K562 (cell line): ENCODE measurements at regions not wholly inside any gene's neighbourhood (a gene's known extent, or its start where the extent isn't known, plus 50 kb on each side); places are given as distances from the start of the nearest gene placed in this dataset.

Experiments
- ATAC-seq: fragments of 200-7000 bp; cut with Tn5 transposase; 3 replicates; pipeline ENCODE4 v1.9.1; 2020; ENCODE audit warnings: moderate library complexity
- BruUV-seq: library from RNA; stranded (reverse); fragments of 400-500 nt; replicated peaks from 2 replicates; lab custom pipeline; 2021; lab: Mats Ljungman, UMichigan
- CTCF ChIA-PET: fragments of 300-600 bp; formaldehyde crosslinking; extraction: SDS; loops from one replicate; lab custom pipeline; 2021; ENCODE audit warnings: low intra/inter-chr PET ratio; lab: Yijun Ruan, JAX
- POLR2A ChIA-PET: fragments of 300-600, 350-650 bp; sonication (Branson Sonifier 250); formaldehyde crosslinking; extraction: SDS; loops from one replicate; lab custom pipeline; 2021; ENCODE audit warnings: antibody characterized with exemption, inconsistent platforms; lab: Yijun Ruan, JAX
- DNase-seq, 4 experiments: peaks; one replicate each; pipeline versions ENCODE4 v3.0.0 to v3.0.0-alpha.2; 2011 to 2018; ENCODE audit warnings: low spot score in 3 of 4, mixed read lengths in 3 of 4; ENCODE audit errors: extremely low read depth in 1 of 4
- FAIRE-seq: peaks from 2 replicates; lab custom pipeline; 2011; peaks lifted over from hg19 to GRCh38; lab: Jason Lieb, UNC
- H2AFZ ChIP-seq: 2 replicates; pipeline ENCODE4 v1.6.0; 2011; ENCODE audit warnings: low read depth, low read length, control low read depth, inconsistent platforms
- H3K27ac ChIP-seq: fragments of 200-600 bp; 3 replicates; pipeline ENCODE4 v1.8.0; 2011; ENCODE audit warnings: low read depth, mild to moderate bottlenecking, control low read depth, inconsistent platforms, low read length, moderate library complexity, mixed read lengths; ENCODE audit errors: extremely low read depth
- H3K27me3 ChIP-seq, 2 experiments: fragments of 300-600 bp in 1 of 2; 2 replicates in 1 of 2; 3 replicates in 1 of 2; pipeline versions ENCODE4 v1.6.0 to v1.8.0; 2011; ENCODE audit warnings: inconsistent platforms in 2 of 2, low read length in 2 of 2, mild to moderate bottlenecking in 1 of 2, mixed read lengths in 1 of 2, moderate library complexity in 1 of 2; ENCODE audit not compliant: control insufficient read depth in 2 of 2, insufficient read depth in 2 of 2
- H3K36me3 ChIP-seq: fragments of 300-600 bp; 3 replicates; pipeline ENCODE4 v1.8.0; 2011; ENCODE audit warnings: mild to moderate bottlenecking, low read length, inconsistent platforms; ENCODE audit not compliant: control insufficient read depth, insufficient read depth
- H3K4me1 ChIP-seq, 2 experiments: fragments of 200-600 bp in 1 of 2; replicated peaks in 1 of 2; 2 replicates in 1 of 2; 3 replicates in 1 of 2; pipeline versions ENCODE4 v1.5.1 to v1.8.0; 2011; ENCODE audit warnings: inconsistent platforms in 2 of 2, low read length in 2 of 2, mild to moderate bottlenecking in 1 of 2, mixed read lengths in 1 of 2, moderate library complexity in 1 of 2; ENCODE audit not compliant: control insufficient read depth in 2 of 2, insufficient read depth in 2 of 2
- H3K4me2 ChIP-seq: 2 replicates; pipeline ENCODE4 v1.6.1; 2011; ENCODE audit warnings: low read length, control low read depth, inconsistent platforms, mixed read lengths; ENCODE audit not compliant: insufficient read depth
- H3K4me3 ChIP-seq: fragments of 200-600 bp; sonication (generic), shearing (Covaris generic); 2 replicates; pipeline ENCODE4 v1.5.1; 2016; ENCODE audit warnings: control low read depth, inconsistent platforms
- H3K79me2 ChIP-seq: fragments of 200-600 bp; 3 replicates; pipeline ENCODE4 v1.8.0; 2011; ENCODE audit warnings: low read length, inconsistent platforms; ENCODE audit not compliant: control insufficient read depth, insufficient read depth
- H3K9ac ChIP-seq, 2 experiments: 2 replicates each; pipeline versions ENCODE4 v1.6.0 to v1.6.1; 2011; ENCODE audit warnings: low read depth in 2 of 2, low read length in 2 of 2, control low read depth in 1 of 2, inconsistent platforms in 1 of 2, mild to moderate bottlenecking in 1 of 2, mixed read lengths in 1 of 2; ENCODE audit not compliant: insufficient read depth in 1 of 2
- H3K9me1 ChIP-seq: one replicate; pipeline ENCODE4 v1.6.0; 2011; ENCODE audit warnings: inconsistent platforms, mild to moderate bottlenecking, low read length, moderate library complexity; ENCODE audit not compliant: control insufficient read depth, insufficient read depth
- H3K9me3 ChIP-seq: replicated peaks from 2 replicates; pipeline ENCODE4 v1.5.1; 2011; ENCODE audit warnings: low read depth, low read length, inconsistent platforms; ENCODE audit not compliant: control insufficient read depth, insufficient read depth
- H4K20me1 ChIP-seq: replicated peaks from 2 replicates; pipeline ENCODE4 v1.6.1; 2011; ENCODE audit warnings: low read length, inconsistent platforms, mixed read lengths; ENCODE audit not compliant: control insufficient read depth, insufficient read depth
- ASH1L ChIP-seq: fragments of 450-650 bp; IDR thresholded peaks from 2 replicates; pipeline ENCODE4 v1.6.1; 2018; ENCODE audit warnings: borderline replicate concordance, mild to moderate bottlenecking, low read depth; ENCODE audit not compliant: partially characterized antibody
- ELF2 ChIP-seq: fragments of 250-450 bp; sonication (Bioruptor Pico); IDR thresholded peaks from 2 replicates; pipeline ENCODE4 v1.5.0; 2021; ENCODE audit warnings: mild to moderate bottlenecking
- ELF4 ChIP-seq: fragments of 450-650 bp; formaldehyde crosslinking; IDR thresholded peaks from 2 replicates; pipeline ENCODE4 v1.4.0; 2022; ENCODE audit warnings: missing genetic modification characterization
- EZH2 ChIP-seq: IDR thresholded peaks from 2 replicates; pipeline ENCODE4 v1.6.1; 2012; ENCODE audit warnings: low read depth, mild to moderate bottlenecking, inconsistent platforms, low read length, borderline replicate concordance
- PHB2 ChIP-seq: fragments of 450-650 bp; IDR thresholded peaks from 2 replicates; pipeline ENCODE4 v1.6.1; 2017; ENCODE audit warnings: low read depth
- POLR2B ChIP-seq: fragments of 450-650 bp; IDR thresholded peaks from 2 replicates; pipeline ENCODE4 v1.6.1; 2018; ENCODE audit warnings: low read depth; ENCODE audit not compliant: partially characterized antibody
- POLR2G ChIP-seq: fragments of 200-400 bp; formaldehyde crosslinking; IDR thresholded peaks from 2 replicates; pipeline ENCODE4 v1.6.1; 2017; ENCODE audit warnings: low read depth, mild to moderate bottlenecking, antibody characterized with exemption, low read length, moderate library complexity
- PPARD ChIP-seq: fragments of 250-450 bp; sonication (Bioruptor Pico); IDR thresholded peaks from 2 replicates; pipeline ENCODE4 v1.8.0; 2022; ENCODE audit warnings: inconsistent platforms, mild to moderate bottlenecking, moderate library complexity
- SAP30 ChIP-seq: fragments of 200-600 bp; sonication (generic); IDR thresholded peaks from 2 replicates; pipeline ENCODE4 v1.6.1; 2012; ENCODE audit warnings: borderline replicate concordance, low read depth, mild to moderate bottlenecking, moderate library complexity, low read length, control low read depth, inconsistent platforms; ENCODE audit not compliant: insufficient read depth, poor library complexity, severe bottlenecking
- SMARCE1 ChIP-seq: fragments of 450-650 bp; IDR thresholded peaks from 2 replicates; pipeline ENCODE4 v1.7.1; 2016; ENCODE audit warnings: mild to moderate bottlenecking
- TCF7 ChIP-seq: sonication (generic); IDR thresholded peaks from 2 replicates; pipeline ENCODE4 v1.6.1; 2016; ENCODE audit warnings: antibody characterized with exemption, borderline replicate concordance
- TEAD1 ChIP-seq, 2 experiments: fragments of 450-650 bp in 1 of 2; sonication (generic) in 1 of 2; formaldehyde crosslinking; IDR thresholded peaks; 2 replicates each; pipeline versions ENCODE4 v1.4.0 to v1.8.0; 2020 to 2022; ENCODE audit warnings: mild to moderate bottlenecking in 2 of 2, missing genetic modification reagents in 1 of 2
- TFAP4 ChIP-seq: sonication (generic); formaldehyde crosslinking; IDR thresholded peaks from 2 replicates; pipeline ENCODE4 v1.8.0; 2022; ENCODE audit warnings: missing genetic modification reagents, mild to moderate bottlenecking, moderate library complexity, borderline replicate concordance
- UBTF ChIP-seq, 2 experiments: IDR thresholded peaks; 2 replicates each; pipeline ENCODE4 v1.6.1; 2012; ENCODE audit warnings: improper control_type of control experiment in 2 of 2, low read depth in 2 of 2, low read length in 2 of 2, borderline replicate concordance in 1 of 2
- ZNF75A ChIP-seq: fragments of 450-650 bp; formaldehyde crosslinking; IDR thresholded peaks from 2 replicates; pipeline ENCODE4 v1.4.0; 2020; ENCODE audit warnings: mild to moderate bottlenecking
- ZNF830 ChIP-seq: fragments of 250-450 bp; sonication (Bioruptor Pico); IDR thresholded peaks from 2 replicates; pipeline ENCODE4 v1.5.0; 2021; ENCODE audit warnings: mild to moderate bottlenecking
- WGBS: fragments of 100-300 bp; shearing (Covaris generic); methylation state at CpG from one replicate; pipeline ENCODE4 v1.1.6; 2016; ENCODE audit warnings: low coverage, mixed read lengths; ENCODE audit not compliant: insufficient coverage; ENCODE audit errors: missing lambda C conversion rate; 5-methylcytosine and 5-hydroxymethylcytosine counted together
- in situ Hi-C: fragments of 300-500 bp; cut with MboI; formaldehyde crosslinking; loops from 4 replicates; pipeline ENCODE4 v1.15.0; 2018; ENCODE audit warnings: inconsistent platforms, mixed read lengths
- intact Hi-C: fragments of 100-400 bp; cut with micrococcal nuclease; formaldehyde crosslinking; loops from 2 replicates; pipeline ENCODE4 v1.14.2; 2022

GRCh38 chr1:213416461-213417224, 365.6 kb downstream of the RPS6KC1 start:
- ATAC-seq (no peak), FAIRE-seq (no peak), DNase-seq (no peak)
- in situ Hi-C loops (no loop called here), intact Hi-C loops (no loop called here)
- Histone ChIP-seq H3K4me1 (no peaks in the 10 kb centered on the region), H2AFZ (no peak overlapping the region), H3K27me3 (peaks cover 23 to 43% of the 10 kb centered on the region in 2 experiments), H3K79me2 (no peaks in the 10 kb centered on the region), H4K20me1 (no peaks in the 10 kb centered on the region; the same call in 1 of the 2 replicates), H3K9ac (no peak overlapping the region), H3K4me3 (no peak overlapping the region), H3K9me1 (no peaks in the 10 kb centered on the region), H3K9me3 (no peaks in the 10 kb centered on the region), H3K27ac (no peak overlapping the region), H3K4me2 (no peak overlapping the region), H3K36me3 (no peaks in the 10 kb centered on the region)
- CTCF ChIA-PET: no interaction called here
- POLR2A ChIA-PET: interaction anchor here (0.7 kb wide), 1 partner anchor 129 kb away, joined by 4 read pairs; no protein-coding TSS in a partner anchor
- WGBS: 0% methylated on average over 17 of the region's 17 CpGs
- BruUV-seq: no TSS peak
- TF ChIP-seq POLR2G: no peak
- no peak for TF ChIP-seq TEAD1 (CRISPR knock-in tag; IDR thresholded peaks at IDR 0.05)
- TF ChIP-seq SAP30: no peak
- TF ChIP-seq UBTF (IDR thresholded peaks at IDR 0.05; ENCODE audit: borderline replicate concordance in 1 of 2, low read depth in 2 of 2, low read length in 2 of 2): no peak
- TF ChIP-seq SMARCE1: no peak
- TF ChIP-seq TFAP4 (CRISPR knock-in tag): no peak
- no peak for TF ChIP-seq PPARD (CRISPR knock-in tag)
- TF ChIP-seq ZNF830 (CRISPR knock-in tag): no peak
- no peak for TF ChIP-seq ELF2 (CRISPR knock-in tag)
- no peak for TF ChIP-seq TCF7
- no peak for TF ChIP-seq ELF4 (CRISPR knock-in tag)
- no peak for TF ChIP-seq EZH2
- no peak for TF ChIP-seq ZNF75A (CRISPR knock-in tag)
- no peak for TF ChIP-seq PHB2
- TF ChIP-seq ASH1L: no peak
- no peak for TF ChIP-seq POLR2B
